ENCODE measurements at regions not wholly inside any gene's neighbourhood (a gene's known extent, or its start where the extent isn't known, plus 50 kb on each side); places are given as distances from the start of the nearest gene placed in this dataset.

DNA sequence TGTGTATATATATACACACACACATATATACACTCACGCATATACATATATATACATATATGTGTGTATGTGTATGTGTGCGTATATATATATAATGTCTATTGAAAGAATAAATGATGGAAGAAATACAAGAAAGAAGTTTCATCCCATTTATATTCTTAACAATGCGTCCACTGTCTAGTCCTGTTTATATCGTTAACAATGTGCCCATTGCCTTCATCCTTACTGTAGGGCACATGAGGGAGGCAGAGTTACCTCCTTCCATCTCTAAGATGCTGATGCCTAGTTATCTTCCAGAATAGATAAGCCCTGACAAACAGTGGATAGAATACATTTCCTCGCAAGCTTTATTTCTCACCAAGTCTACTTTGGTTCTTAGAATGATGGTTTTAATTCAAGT lies 389.8 kb upstream of the SEMA6A start:
- Histone ChIP-seq H2AK5ac (ENCODE audit: insufficient read length, low read length) (no peak overlapping the region), H3K79me2 (ENCODE audit: insufficient read depth, low read length) (no peaks in the 10 kb centered on the region), H3K56ac (ENCODE audit: insufficient read length, low read depth, low read length) (no peak overlapping the region), H4K91ac (ENCODE audit: insufficient read length, low read depth, low read length) (no peak overlapping the region), H4K8ac (replicated peaks; ENCODE audit: insufficient read length, low read depth, low read length) (no peak overlapping the region), H2BK5ac (ENCODE audit: insufficient read length, low read length) (no peak overlapping the region), H2BK20ac (ENCODE audit: low read depth, low read length, poor library complexity, severe bottlenecking) (no peak overlapping the region), H3K4ac (ENCODE audit: low read depth, low read length) (no peak overlapping the region), H2AFZ (ENCODE audit: low read length) (no peak overlapping the region), H3K23ac (ENCODE audit: insufficient read length, low read depth, low read length) (no peak overlapping the region), H3K4me1 (ENCODE audit: insufficient read depth, low read length) (peaks cover under 1% of the 10 kb centered on the region; the same call in 1 of the 2 replicates), H3K27ac (ENCODE audit: insufficient read length, low read depth, low read length) (no peak overlapping the region), H2BK120ac (ENCODE audit: low read depth, low read length, poor library complexity, severe bottlenecking) (no peak overlapping the region), H3K18ac (ENCODE audit: insufficient read length, low read depth, low read length) (no peak overlapping the region), H2BK12ac (ENCODE audit: insufficient read length, low read depth, low read length) (no peak overlapping the region), H3K23me2 (ENCODE audit: insufficient read length, low read depth, low read length, poor library complexity, severe bottlenecking) (no peaks in the 10 kb centered on the region), H3K27me3 (ENCODE audit: insufficient read depth, low read length) (no peaks in the 10 kb centered on the region), H2BK15ac (ENCODE audit: low read depth, low read length) (no peak overlapping the region), H3K4me2 (ENCODE audit: insufficient read depth, insufficient read length, low read length) (no peak overlapping the region), H4K20me1 (ENCODE audit: control insufficient read depth, insufficient read depth, insufficient read length) (no peaks in the 10 kb centered on the region), H3K14ac (ENCODE audit: insufficient read depth, low read length) (no peak overlapping the region), H3T11ph (ENCODE audit: low read length) (no peak overlapping the region), H3K9me3 (ENCODE audit: control insufficient read depth, low read depth, low read length) (no peaks in the 10 kb centered on the region), H3K79me1 (ENCODE audit: insufficient read depth, low read depth, low read length, poor library complexity, severe bottlenecking) (no peaks in the 10 kb centered on the region), H4K5ac (ENCODE audit: insufficient read length, low read depth, low read length) (no peak overlapping the region), H3K9ac (ENCODE audit: extremely low read depth, insufficient read length, low read length) (no peak overlapping the region)
- Mint-ChIP-seq H3K36me3 (ENCODE audit: insufficient read depth in 1 of 3, low read depth in 3 of 3) (peaks cover 2 to 10% (median 4%) of the 10 kb centered on the region in 3 experiments; a peak in 6 of 7 replicates), H3K4me1 (peaks cover 2 to 4% of the 10 kb centered on the region in 2 experiments), H3K27ac (no peak overlapping the region), H3K4me3 (no peak overlapping the region), H3K27me3 (ENCODE audit: low read depth) (no peaks in the 10 kb centered on the region), H3K9me3 (peaks cover 9 to 16% of the 10 kb centered on the region in 2 experiments)
- WGBS (ENCODE audit: extremely low coverage, insufficient read length, low lambda C conversion rate) = no CpG with 5 or more reads among the region's 5 CpGs
- TF ChIP-seq, protein P1, sequence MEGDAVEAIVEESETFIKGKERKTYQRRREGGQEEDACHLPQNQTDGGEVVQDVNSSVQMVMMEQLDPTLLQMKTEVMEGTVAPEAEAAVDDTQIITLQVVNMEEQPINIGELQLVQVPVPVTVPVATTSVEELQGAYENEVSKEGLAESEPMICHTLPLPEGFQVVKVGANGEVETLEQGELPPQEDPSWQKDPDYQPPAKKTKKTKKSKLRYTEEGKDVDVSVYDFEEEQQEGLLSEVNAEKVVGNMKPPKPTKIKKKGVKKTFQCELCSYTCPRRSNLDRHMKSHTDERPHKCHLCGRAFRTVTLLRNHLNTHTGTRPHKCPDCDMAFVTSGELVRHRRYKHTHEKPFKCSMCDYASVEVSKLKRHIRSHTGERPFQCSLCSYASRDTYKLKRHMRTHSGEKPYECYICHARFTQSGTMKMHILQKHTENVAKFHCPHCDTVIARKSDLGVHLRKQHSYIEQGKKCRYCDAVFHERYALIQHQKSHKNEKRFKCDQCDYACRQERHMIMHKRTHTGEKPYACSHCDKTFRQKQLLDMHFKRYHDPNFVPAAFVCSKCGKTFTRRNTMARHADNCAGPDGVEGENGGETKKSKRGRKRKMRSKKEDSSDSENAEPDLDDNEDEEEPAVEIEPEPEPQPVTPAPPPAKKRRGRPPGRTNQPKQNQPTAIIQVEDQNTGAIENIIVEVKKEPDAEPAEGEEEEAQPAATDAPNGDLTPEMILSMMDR (conservative IDR thresholded peaks at IDR 0.05) = no peak
- no peak for DNase-seq
